ENCODE measurements at regions not wholly inside any gene's neighbourhood (a gene's known extent, or its start where the extent isn't known, plus 50 kb on each side); places are given as distances from the start of the nearest gene placed in this dataset.

- no peak overlapping the region for H3K27ac Mint-ChIP-seq
- DNase-seq, result no peak
- H3K36me3 Mint-ChIP-seq (ENCODE audit: low read depth), result no peaks in the 10 kb centered on the region
- no peak overlapping the region for H3K4me3 Mint-ChIP-seq
- peaks cover 2% of the 10 kb centered on the region for H3K4me1 Mint-ChIP-seq
- ATAC-seq, result no peak
- peaks cover 5% of the 10 kb centered on the region for H3K27me3 Mint-ChIP-seq
- no peaks in the 10 kb centered on the region for H3K9me3 Mint-ChIP-seq
Observed at GRCh38 chr4:41318839-41319530, 62.3 kb downstream of the UCHL1 start.

GRCh38 chr4:41319553-41319952 is 62.8 kb downstream of the UCHL1 start:
- Mint-ChIP-seq H3K4me1 (peaks cover 2% of the 10 kb centered on the region), H3K9me3 (no peaks in the 10 kb centered on the region), H3K27ac (no peak overlapping the region), H3K36me3 (ENCODE audit: low read depth) (no peaks in the 10 kb centered on the region), H3K27me3 (peaks cover 5% of the 10 kb centered on the region), H3K4me3 (no peak overlapping the region)
- ATAC-seq (no peak), DNase-seq (no peak)

GRCh38 chr4:41320278-41320677 is 63.5 kb downstream of the UCHL1 start:
- no peak for ATAC-seq
- Mint-ChIP-seq H3K27ac (no peak overlapping the region), H3K9me3 (no peaks in the 10 kb centered on the region), H3K4me3 (no peak overlapping the region), H3K4me1 (peaks cover 2% of the 10 kb centered on the region), H3K36me3 (ENCODE audit: low read depth) (no peaks in the 10 kb centered on the region), H3K27me3 (peaks cover 5% of the 10 kb centered on the region)
- no peak for DNase-seq

DNA sequence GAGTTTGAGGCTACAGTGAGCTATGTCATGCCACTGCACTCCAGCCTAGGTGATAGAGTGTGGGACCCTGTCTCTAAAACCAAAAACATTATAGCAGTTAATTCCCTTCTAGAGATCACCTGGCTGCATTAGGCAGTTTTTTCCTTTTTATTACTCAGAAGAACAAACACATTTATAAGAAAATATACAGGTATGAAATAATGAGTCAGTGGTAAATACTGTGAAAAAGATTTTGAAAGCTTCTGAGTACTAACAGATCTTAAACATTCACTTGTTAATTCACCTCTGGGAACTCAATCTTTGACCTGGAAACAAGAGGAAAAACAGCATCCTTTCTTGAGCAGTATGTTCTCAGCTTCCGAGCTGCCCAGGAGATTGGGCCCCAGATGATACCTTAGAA is 64.1 kb downstream of the UCHL1 start:
- peaks cover 2% of the 10 kb centered on the region for H3K4me1 Mint-ChIP-seq
- H3K4me3 Mint-ChIP-seq, result no peak overlapping the region
- H3K36me3 Mint-ChIP-seq (ENCODE audit: low read depth), result no peaks in the 10 kb centered on the region
- no peak overlapping the region for H3K27ac Mint-ChIP-seq
- no peaks in the 10 kb centered on the region for H3K9me3 Mint-ChIP-seq
- ATAC-seq (no peak), DNase-seq (no peak)
- H3K27me3 Mint-ChIP-seq, result peaks cover 3% of the 10 kb centered on the region

DNA sequence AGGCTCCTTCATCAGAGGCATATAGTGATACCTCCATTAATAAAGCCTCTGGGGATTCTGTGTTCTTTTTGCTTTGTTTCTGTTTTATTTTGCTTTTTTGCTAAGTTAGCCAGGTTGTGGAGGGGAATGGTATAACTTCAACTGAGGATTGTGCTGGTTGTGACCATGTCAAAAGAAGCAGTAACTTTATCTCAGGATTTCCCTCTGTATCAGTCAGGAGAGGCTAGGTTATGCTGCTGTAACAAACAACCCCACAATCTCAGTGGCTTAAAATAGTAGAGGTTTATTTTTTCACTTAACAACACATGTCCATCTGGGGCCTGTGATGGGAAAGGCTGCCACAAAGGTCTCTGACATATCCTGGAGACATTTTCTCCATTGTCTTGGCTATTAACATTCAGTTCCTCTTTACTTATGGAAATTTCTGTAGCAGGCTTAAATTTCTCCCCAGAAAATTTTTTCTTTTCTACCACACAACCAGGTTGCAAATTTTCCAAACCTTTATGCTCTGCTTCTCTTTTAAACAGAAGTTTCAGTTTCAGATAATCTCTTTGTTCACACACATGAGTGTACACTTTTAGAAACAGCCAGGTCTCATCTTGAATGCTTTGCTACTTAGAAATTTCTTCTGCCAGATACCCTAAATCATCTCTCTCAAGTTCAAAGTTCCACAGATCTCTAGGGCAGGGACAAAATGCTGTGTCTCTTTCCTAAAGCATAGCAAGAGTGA is 64.7 kb downstream of the UCHL1 start:
- DNase-seq (no peak), ATAC-seq (no peak)
- Mint-ChIP-seq H3K4me1 (peaks cover 2% of the 10 kb centered on the region), H3K36me3 (ENCODE audit: low read depth) (no peaks in the 10 kb centered on the region), H3K9me3 (no peaks in the 10 kb centered on the region), H3K27me3 (peaks cover 3% of the 10 kb centered on the region), H3K4me3 (no peak overlapping the region), H3K27ac (no peak overlapping the region)

DNA sequence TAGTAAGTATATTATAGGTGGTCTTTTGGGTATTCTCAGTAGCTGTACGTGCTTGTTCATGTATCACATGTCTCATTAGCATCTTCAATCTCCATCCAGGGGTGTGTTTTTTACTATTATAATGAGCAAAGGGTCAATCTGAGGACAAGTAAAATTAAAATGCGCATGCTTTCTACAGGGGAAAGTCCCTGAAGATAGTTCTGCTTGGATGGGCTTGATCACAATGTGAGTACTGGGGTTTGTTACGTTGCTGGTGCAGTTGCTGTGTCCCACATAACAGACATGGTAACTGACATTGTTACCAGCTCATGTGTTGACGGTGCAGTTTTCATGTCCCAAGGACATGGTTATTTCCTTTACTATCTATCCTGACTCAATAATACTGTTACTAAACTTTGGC is 65.9 kb downstream of the UCHL1 start:
- ATAC-seq (no peak), DNase-seq (no peak)
- Mint-ChIP-seq H3K4me3 (no peak overlapping the region), H3K4me1 (peaks cover 2% of the 10 kb centered on the region), H3K9me3 (no peaks in the 10 kb centered on the region), H3K27me3 (peaks cover 2% of the 10 kb centered on the region), H3K36me3 (ENCODE audit: low read depth) (no peaks in the 10 kb centered on the region), H3K27ac (no peak overlapping the region)

- H3K36me3 Mint-ChIP-seq (ENCODE audit: low read depth), result no peaks in the 10 kb centered on the region
- no peak overlapping the region for H3K27ac Mint-ChIP-seq
- H3K4me3 Mint-ChIP-seq, result no peak overlapping the region
- DNase-seq, result no peak
- H3K9me3 Mint-ChIP-seq, result no peaks in the 10 kb centered on the region
- no peak for ATAC-seq
- H3K4me1 Mint-ChIP-seq, result peaks cover 2% of the 10 kb centered on the region
- H3K27me3 Mint-ChIP-seq, result peaks cover 2% of the 10 kb centered on the region
Observed at GRCh38 chr4:41323179-41323578, 66.5 kb downstream of the UCHL1 start.

DNA sequence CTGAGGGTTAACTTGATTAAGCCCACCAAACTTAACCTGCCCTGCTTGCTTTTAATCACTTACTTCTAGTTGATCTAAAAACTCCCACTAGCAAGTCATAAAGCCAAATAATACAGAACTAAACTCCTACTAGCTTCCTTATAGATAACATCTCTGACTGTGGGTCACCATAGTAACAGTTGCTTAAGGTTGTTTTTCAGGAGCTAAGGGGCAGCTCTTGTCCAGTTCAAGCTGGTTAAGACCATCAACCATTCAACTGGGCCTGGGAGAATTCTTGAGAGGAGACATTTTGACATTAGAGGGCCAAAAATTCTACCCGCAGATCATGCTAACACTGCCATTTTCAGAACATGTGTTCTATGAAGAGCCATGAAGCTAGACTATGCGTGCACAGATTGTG is 67.0 kb downstream of the UCHL1 start:
- Mint-ChIP-seq H3K27ac (no peak overlapping the region), H3K9me3 (no peaks in the 10 kb centered on the region), H3K27me3 (peaks cover 2% of the 10 kb centered on the region), H3K4me3 (no peak overlapping the region), H3K4me1 (peaks cover 2% of the 10 kb centered on the region), H3K36me3 (ENCODE audit: low read depth) (no peaks in the 10 kb centered on the region)
- DNase-seq (no peak), ATAC-seq (no peak)

GRCh38 chr4:41324861-41325260 is 68.1 kb downstream of the UCHL1 start:
- Mint-ChIP-seq H3K27ac (no peak overlapping the region), H3K9me3 (no peaks in the 10 kb centered on the region), H3K27me3 (peaks cover 2% of the 10 kb centered on the region), H3K36me3 (ENCODE audit: low read depth) (no peaks in the 10 kb centered on the region), H3K4me3 (no peak overlapping the region), H3K4me1 (peaks cover 2% of the 10 kb centered on the region)
- no peak for ATAC-seq
- DNase-seq, result no peak

DNA sequence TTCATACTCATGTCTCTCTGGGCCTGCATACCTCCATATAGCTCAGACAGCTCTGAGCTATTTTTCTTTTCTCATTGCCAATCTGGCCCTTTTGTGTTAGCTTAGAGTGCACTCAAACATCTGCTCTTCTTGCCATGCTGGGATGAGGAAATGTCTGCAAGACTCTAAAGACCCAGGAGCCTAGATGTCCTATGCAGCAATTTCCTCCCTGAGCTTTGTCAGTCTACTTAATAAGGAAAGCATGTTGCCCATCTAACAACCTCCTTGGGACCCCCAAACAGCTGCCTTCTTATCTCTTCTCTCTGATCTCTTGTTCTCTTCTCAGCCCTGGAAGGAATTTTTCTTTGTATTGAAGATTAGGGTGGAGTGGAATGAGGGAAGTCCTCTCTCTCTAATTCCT is 69.2 kb downstream of the UCHL1 start:
- H3K4me3 Mint-ChIP-seq, result no peak overlapping the region
- H3K27ac Mint-ChIP-seq, result no peak overlapping the region
- no peaks in the 10 kb centered on the region for H3K9me3 Mint-ChIP-seq
- DNase-seq (no peak), ATAC-seq (no peak)
- H3K36me3 Mint-ChIP-seq (ENCODE audit: low read depth), result no peaks in the 10 kb centered on the region
- H3K4me1 Mint-ChIP-seq, result peaks cover 2% of the 10 kb centered on the region
- H3K27me3 Mint-ChIP-seq, result peaks cover 4% of the 10 kb centered on the region

GRCh38 chr4:41326776-41327175 is 70.0 kb downstream of the UCHL1 start:
- H3K9me3 Mint-ChIP-seq, result no peaks in the 10 kb centered on the region
- DNase-seq (no peak), ATAC-seq (no peak)
- no peak overlapping the region for H3K4me3 Mint-ChIP-seq
- peaks cover 5% of the 10 kb centered on the region for H3K27me3 Mint-ChIP-seq
- H3K4me1 Mint-ChIP-seq, result peaks cover 2% of the 10 kb centered on the region
- H3K27ac Mint-ChIP-seq, result no peak overlapping the region
- H3K36me3 Mint-ChIP-seq (ENCODE audit: low read depth), result no peaks in the 10 kb centered on the region

- H3K4me1 Mint-ChIP-seq, result no peaks in the 10 kb centered on the region
- peaks cover 5% of the 10 kb centered on the region for H3K27me3 Mint-ChIP-seq
- H3K9me3 Mint-ChIP-seq, result no peaks in the 10 kb centered on the region
- H3K27ac Mint-ChIP-seq, result no peak overlapping the region
- DNase-seq (no peak), ATAC-seq (no peak)
- no peaks in the 10 kb centered on the region for H3K36me3 Mint-ChIP-seq (ENCODE audit: low read depth)
- no peak overlapping the region for H3K4me3 Mint-ChIP-seq
Observed at GRCh38 chr4:41327770-41328169, 71.0 kb downstream of the UCHL1 start.

DNA sequence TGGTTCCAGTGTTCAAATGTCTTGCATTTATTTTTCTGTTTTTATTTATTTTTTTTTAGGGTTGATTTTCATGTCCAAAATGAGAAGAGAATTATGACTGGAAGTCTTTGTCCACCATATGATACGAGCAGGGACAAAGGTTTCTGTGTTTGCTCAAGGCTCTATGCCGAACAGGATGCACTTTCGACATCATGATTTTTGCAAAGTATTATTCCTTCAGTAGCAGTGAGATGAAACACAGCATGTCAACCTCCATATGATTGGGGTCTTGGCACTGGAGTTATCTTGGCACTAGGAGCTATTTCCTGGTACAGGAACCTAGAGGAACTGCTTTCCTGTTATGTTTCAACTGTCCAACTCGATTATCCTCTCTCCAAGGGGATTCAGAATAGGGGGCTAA is 72.6 kb downstream of the UCHL1 start:
- no peaks in the 10 kb centered on the region for H3K36me3 Mint-ChIP-seq (ENCODE audit: low read depth)
- DNase-seq, result no peak
- no peak overlapping the region for H3K27ac Mint-ChIP-seq
- H3K4me1 Mint-ChIP-seq, result no peaks in the 10 kb centered on the region
- no peaks in the 10 kb centered on the region for H3K9me3 Mint-ChIP-seq
- no peak for ATAC-seq
- no peak overlapping the region for H3K4me3 Mint-ChIP-seq
- peaks cover 5% of the 10 kb centered on the region for H3K27me3 Mint-ChIP-seq

- H3K27me3 Mint-ChIP-seq, result peaks cover 5% of the 10 kb centered on the region
- no peaks in the 10 kb centered on the region for H3K36me3 Mint-ChIP-seq (ENCODE audit: low read depth)
- H3K4me3 Mint-ChIP-seq, result no peak overlapping the region
- H3K4me1 Mint-ChIP-seq, result no peaks in the 10 kb centered on the region
- H3K9me3 Mint-ChIP-seq, result no peaks in the 10 kb centered on the region
- ATAC-seq, result no peak
- H3K27ac Mint-ChIP-seq, result no peak overlapping the region
- DNase-seq, result no peak
Observed at GRCh38 chr4:41331224-41331623, 74.5 kb downstream of the UCHL1 start.

DNA sequence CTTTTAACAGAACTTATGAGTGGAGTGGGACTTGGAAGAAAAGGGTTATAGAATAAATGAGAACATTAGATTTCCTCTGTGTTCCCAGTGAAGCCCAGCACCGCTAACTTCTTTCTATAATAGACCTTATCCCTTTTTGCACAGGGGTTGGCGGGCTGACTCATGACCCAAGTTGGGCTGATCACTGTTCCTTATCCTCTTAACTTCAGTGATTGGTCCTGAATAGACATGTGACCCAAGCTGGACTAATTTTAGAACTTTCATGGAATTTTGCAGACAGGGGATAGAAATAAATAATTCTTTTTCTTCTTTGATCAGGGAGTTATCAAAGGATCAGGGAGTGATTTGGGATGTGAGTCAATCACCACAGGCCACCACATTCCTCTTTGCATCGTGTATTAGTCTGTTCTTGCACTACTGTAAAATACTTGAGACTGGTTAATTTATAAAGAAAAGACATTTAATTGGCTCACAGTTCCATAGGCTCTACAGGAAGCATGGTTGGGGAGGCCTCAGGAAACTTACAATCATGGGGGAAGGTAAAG is 75.9 kb downstream of the UCHL1 start:
- DNase-seq (no peak), ATAC-seq (no peak)
- Mint-ChIP-seq H3K27me3 (peaks cover 3% of the 10 kb centered on the region), H3K27ac (no peak overlapping the region), H3K9me3 (no peaks in the 10 kb centered on the region), H3K4me1 (no peaks in the 10 kb centered on the region), H3K4me3 (no peak overlapping the region), H3K36me3 (ENCODE audit: low read depth) (no peaks in the 10 kb centered on the region)

All from activated naive CD8-positive, alpha-beta T cell treated with anti-CD3 and anti-CD28 coated beads, Interleukin-2, amount 50 U/mL, for 24 hours (primary cell).